Adrenal gland (tissue), 5 donors: ENCODE measurements at regions not wholly inside any gene's neighbourhood (a gene's known extent, or its start where the extent isn't known, plus 50 kb on each side); places are given as distances from the start of the nearest gene placed in this dataset.

Experiments
- CTCF ChIP-seq, 6 experiments: fragments of 450-650 bp in 4 of 6; fragments of 200-600 bp in 2 of 6; sonication (generic) in 1 of 6; IDR thresholded peaks; 1 replicate in 5 of 6; 2 replicates in 1 of 6; pipeline versions ENCODE4 v1.5.1 to v1.8.0; 2016 to 2021; ENCODE audit warnings: antibody characterized with exemption in 6 of 6, mild to moderate bottlenecking in 2 of 6, moderate library complexity in 1 of 6
- POLR2A ChIP-seq, 2 donors: fragments of 450-650 bp; IDR thresholded peaks; one replicate each; pipeline ENCODE4 v1.6.1; 2017; ENCODE audit warnings: antibody characterized with exemption in 2 of 2, mild to moderate bottlenecking in 2 of 2, moderate library complexity in 1 of 2
- donor health status: DM: no; HTN: no; CAD: no.

GRCh38 chr16:60553090-60553757 lies 1483.0 kb downstream of the CDH8 start:
- TF ChIP-seq CTCF (IDR thresholded peaks at IDR 0.05): no peak
- TF ChIP-seq POLR2A (IDR thresholded peaks at IDR 0.05): no peak
